B cell (primary cell): ENCODE measurements at regions not wholly inside any gene's neighbourhood (a gene's known extent, or its start where the extent isn't known, plus 50 kb on each side); places are given as distances from the start of the nearest gene placed in this dataset.

ENCODE experiments used
- CTCF ChIP-seq: fragments of 200-600 bp; IDR thresholded peaks from one replicate; pipeline ENCODE4 v1.8.0; 2022; ENCODE audit warnings: antibody characterized with exemption, mild to moderate bottlenecking
- EZH2 ChIP-seq: IDR thresholded peaks from 2 replicates; pipeline ENCODE4 v1.6.1; 2012; ENCODE audit warnings: borderline replicate concordance, low read depth, mild to moderate bottlenecking, moderate library complexity, low read length; ENCODE audit not compliant: insufficient read depth, poor library complexity, severe bottlenecking

- no peak for TF ChIP-seq CTCF
- no peak for TF ChIP-seq EZH2
Observed at GRCh38 chr16:5364186-5364585, 266.6 kb upstream of the EEF2KMT start.
